ENCODE measurements at regions not wholly inside any gene's neighbourhood (a gene's known extent, or its start where the extent isn't known, plus 50 kb on each side); places are given as distances from the start of the nearest gene placed in this dataset.

DNA sequence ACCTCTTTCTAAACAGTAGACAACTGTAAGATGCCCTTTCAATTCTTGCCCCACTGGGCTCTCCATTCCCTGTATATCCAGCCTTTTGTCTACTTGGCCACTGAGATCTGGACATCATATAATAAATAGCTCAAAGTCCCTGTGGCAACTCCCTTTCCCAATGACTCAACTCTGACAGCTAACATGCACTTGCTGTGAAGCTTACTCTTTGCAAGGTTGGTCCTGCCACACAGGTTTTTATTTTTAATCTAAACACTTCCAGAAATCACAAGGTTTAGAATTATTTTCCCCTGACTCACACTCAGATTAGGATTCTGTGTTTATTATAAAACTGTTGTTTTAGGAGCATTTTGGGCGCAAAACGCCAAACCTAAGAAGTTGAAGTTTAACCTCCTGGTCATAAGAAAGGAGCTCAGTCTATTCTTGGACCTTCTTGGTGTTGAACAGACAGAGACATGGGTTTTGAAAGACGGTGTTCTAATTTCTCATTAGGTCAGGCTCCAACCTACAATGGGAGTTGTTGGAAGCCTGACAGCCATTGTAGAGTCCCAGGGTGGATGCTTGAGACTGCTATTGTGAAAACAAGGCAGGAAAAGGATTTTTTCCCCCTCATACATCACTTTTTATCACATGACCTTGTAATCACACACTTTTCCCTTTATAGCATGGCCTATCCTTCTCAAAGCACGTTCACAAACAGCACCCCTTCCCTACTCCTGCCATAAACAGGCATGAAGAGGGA, 124.7 kb upstream of the SERPINE2 start:
- DNase-seq (ENCODE audit: low read depth) = no peak
- Histone ChIP-seq H3K4me3 (ENCODE audit: low read depth, low read length) (no peak overlapping the region), H3K36me3 (ENCODE audit: control insufficient read depth, insufficient read depth, low read length) (no peaks in the 10 kb centered on the region), H3K27me3 (ENCODE audit: control insufficient read depth, insufficient read depth, low read length) (no peaks in the 10 kb centered on the region)
- ChIA-PET CTCF (interaction anchor here (0.6 kb wide), 1 partner anchor 483 kb away, joined by 4 read pairs; no protein-coding TSS in a partner anchor), POLR2A (no interaction called here)
- TF ChIP-seq, protein P1, sequence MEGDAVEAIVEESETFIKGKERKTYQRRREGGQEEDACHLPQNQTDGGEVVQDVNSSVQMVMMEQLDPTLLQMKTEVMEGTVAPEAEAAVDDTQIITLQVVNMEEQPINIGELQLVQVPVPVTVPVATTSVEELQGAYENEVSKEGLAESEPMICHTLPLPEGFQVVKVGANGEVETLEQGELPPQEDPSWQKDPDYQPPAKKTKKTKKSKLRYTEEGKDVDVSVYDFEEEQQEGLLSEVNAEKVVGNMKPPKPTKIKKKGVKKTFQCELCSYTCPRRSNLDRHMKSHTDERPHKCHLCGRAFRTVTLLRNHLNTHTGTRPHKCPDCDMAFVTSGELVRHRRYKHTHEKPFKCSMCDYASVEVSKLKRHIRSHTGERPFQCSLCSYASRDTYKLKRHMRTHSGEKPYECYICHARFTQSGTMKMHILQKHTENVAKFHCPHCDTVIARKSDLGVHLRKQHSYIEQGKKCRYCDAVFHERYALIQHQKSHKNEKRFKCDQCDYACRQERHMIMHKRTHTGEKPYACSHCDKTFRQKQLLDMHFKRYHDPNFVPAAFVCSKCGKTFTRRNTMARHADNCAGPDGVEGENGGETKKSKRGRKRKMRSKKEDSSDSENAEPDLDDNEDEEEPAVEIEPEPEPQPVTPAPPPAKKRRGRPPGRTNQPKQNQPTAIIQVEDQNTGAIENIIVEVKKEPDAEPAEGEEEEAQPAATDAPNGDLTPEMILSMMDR (IDR thresholded peaks at IDR 0.05; ENCODE audit: insufficient read depth, low read depth, low read length) = no peak

DNA sequence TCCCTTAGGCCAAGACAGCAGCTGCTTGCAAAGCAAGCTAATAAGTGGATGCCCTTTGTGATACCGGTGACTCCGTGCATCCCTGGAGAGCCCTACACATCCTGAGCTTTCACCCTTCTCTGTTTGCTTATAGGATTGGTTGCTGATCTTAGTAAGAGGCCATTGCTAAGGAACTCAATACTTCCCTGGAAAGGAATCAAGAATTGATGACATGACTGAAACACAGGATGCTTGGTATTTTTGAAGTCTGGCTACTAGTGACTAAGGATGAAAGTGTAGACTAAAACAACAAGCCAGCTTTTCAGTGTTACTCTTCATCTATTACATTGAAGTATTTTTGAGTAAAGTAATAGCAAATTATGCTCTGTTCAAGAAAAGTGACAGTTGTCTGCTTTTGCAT, 123.0 kb upstream of the SERPINE2 start:
- TF ChIP-seq, protein P1 (IDR thresholded peaks at IDR 0.05; ENCODE audit: insufficient read depth, low read depth, low read length) = no peak
- no peak for DNase-seq (ENCODE audit: low read depth)
- Histone ChIP-seq H3K36me3 (ENCODE audit: control insufficient read depth, insufficient read depth, low read length) (no peaks in the 10 kb centered on the region), H3K27me3 (ENCODE audit: control insufficient read depth, insufficient read depth, low read length) (no peaks in the 10 kb centered on the region), H3K4me3 (ENCODE audit: low read depth, low read length) (no peak overlapping the region)
- CTCF ChIA-PET = interaction anchor here (0.9 kb wide), 1 partner anchor 122 kb away, joined by 3 read pairs; no protein-coding TSS in a partner anchor
- POLR2A ChIA-PET = no interaction called here

DNA sequence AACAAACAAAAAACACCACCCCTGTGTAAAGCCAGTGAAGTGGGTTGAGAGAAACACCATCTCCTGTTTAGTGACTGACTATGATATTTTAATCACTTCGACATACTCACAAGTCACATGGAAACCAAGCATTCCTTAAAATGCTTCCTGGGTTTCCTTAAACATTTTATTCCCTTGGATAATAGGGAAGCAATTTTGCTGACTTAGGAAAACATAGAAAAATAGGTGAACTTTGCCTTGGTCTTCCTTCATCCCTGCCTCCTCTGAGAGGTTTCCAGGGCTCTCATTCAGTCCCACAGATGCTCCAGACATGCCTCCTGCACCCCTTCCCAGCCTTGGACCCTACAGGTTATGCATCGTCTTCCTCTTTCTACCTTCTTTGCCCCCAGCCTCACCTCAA, 122.6 kb upstream of the SERPINE2 start:
- CTCF ChIA-PET = no interaction called here
- TF ChIP-seq, protein P1 (IDR thresholded peaks at IDR 0.05; ENCODE audit: insufficient read depth, low read depth, low read length) = no peak
- DNase-seq (ENCODE audit: low read depth) = no peak
- POLR2A ChIA-PET = no interaction called here
- Histone ChIP-seq H3K36me3 (ENCODE audit: control insufficient read depth, insufficient read depth, low read length) (no peaks in the 10 kb centered on the region), H3K4me3 (ENCODE audit: low read depth, low read length) (no peak overlapping the region), H3K27me3 (ENCODE audit: control insufficient read depth, insufficient read depth, low read length) (no peaks in the 10 kb centered on the region)

DNA sequence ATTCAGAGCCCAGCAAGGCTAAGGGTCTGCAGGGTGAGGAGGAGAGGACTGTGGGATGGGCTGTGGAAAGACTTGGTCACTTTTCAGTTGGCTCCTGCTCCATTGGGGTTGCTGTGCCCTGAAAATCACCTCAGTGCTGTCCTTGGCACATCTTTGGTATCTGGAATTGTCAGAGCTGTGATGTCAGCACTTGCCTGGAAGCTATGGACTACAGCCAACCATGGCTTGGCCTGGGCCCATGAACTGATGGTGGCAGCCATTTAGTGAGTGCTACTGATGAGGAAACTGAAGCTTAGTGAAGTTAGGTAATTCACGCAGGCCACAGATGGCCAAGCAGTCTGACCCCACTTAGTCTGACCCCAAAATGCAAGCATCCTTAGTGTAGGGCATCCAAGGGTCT, 121.8 kb upstream of the SERPINE2 start:
- H3K36me3 ChIP-seq (ENCODE audit: control insufficient read depth, insufficient read depth, low read length) = no peaks in the 10 kb centered on the region
- POLR2A ChIA-PET = no interaction called here
- no peak overlapping the region for H3K4me3 ChIP-seq (ENCODE audit: low read depth, low read length)
- TF ChIP-seq, protein P1 (IDR thresholded peaks at IDR 0.05; ENCODE audit: insufficient read depth, low read depth, low read length) = no peak
- no peak for DNase-seq (ENCODE audit: low read depth)
- CTCF ChIA-PET = no interaction called here
- no peaks in the 10 kb centered on the region for H3K27me3 ChIP-seq (ENCODE audit: control insufficient read depth, insufficient read depth, low read length)

DNA sequence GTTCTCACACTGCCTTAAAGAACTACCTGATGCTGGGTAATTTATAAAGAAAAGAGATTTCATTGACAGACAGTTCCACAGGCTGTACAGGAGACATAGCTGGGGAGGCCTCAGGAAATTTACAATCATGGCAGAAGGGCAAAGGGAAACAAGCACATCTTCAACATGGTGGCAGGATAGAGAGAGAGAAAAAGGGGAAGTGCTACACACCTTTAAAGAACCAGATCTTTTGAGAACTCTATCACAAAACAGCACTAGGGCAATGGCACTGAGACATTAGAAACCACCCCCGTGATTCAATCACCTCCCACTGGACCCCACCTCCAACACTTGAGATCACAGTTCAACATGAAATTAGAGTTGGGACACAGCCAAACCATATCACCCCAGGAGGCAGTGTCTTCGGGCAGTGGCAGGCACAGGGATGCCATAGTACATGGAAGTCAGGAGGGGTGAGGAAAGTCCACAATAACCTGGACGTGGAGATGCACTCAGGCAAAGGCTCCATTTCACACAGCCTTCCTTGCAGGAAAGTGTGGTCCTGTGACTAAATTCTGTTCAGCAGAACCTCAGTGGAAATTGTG, 120.4 kb upstream of the SERPINE2 start:
- Histone ChIP-seq H3K27me3 (ENCODE audit: control insufficient read depth, insufficient read depth, low read length) (no peaks in the 10 kb centered on the region), H3K36me3 (ENCODE audit: control insufficient read depth, insufficient read depth, low read length) (no peaks in the 10 kb centered on the region), H3K4me3 (ENCODE audit: low read depth, low read length) (no peak overlapping the region)
- no peak for DNase-seq (ENCODE audit: low read depth)
- TF ChIP-seq, protein P1 (IDR thresholded peaks at IDR 0.05; ENCODE audit: insufficient read depth, low read depth, low read length) = no peak
- CTCF ChIA-PET = interaction anchor here (1.0 kb wide), 1 partner anchor 153 kb away, joined by 3 read pairs; no protein-coding TSS in a partner anchor
- POLR2A ChIA-PET = no interaction called here
